GM19043 (cell line): ENCODE measurements at regions not wholly inside any gene's neighbourhood (a gene's known extent, or its start where the extent isn't known, plus 50 kb on each side); places are given as distances from the start of the nearest gene placed in this dataset.

Experiments
- ATAC-seq: cut with Tn5 transposase; IDR thresholded peaks from one replicate; pipeline ENCODE4 v1.9.1; 2021; ENCODE audit warnings: low read depth; ENCODE audit not compliant: unreplicated experiment

DNA sequence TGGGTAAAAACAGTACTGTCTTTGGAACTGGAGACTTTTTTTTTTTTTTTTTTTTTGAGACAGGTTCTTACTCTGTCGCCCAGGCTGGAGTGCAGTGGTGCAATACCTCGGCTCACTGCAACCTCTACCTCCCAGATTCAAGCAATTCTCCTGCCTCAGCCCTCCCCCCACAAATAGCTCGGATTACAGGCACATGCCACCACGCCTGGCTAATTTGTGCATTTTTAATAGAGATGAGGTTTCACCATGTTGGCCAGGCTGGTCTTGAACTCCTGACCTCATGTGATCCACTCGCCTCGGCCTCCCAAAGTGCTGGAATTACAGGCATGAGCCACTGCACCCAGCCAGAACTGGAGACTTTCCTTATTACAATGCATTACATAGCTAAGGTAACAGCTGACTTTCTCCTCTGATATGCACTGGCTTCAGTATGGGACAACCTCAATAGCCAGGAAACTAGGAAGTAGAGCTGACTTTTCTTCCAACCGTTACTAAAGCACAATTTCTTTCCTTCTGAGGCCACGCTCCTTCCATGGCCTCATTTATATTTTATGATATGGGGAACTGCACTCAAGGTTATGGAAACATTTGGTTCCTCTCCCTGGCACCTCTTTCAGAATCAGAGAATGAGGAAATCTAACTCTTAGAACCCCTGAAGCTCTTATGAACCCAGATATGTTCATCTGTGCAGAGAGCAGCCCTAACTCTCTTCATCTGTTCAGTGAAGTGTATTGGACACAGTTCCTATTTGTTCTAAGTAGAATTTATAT lies 53.5 kb upstream of the FAM9B start:
- no peak for ATAC-seq

DNA sequence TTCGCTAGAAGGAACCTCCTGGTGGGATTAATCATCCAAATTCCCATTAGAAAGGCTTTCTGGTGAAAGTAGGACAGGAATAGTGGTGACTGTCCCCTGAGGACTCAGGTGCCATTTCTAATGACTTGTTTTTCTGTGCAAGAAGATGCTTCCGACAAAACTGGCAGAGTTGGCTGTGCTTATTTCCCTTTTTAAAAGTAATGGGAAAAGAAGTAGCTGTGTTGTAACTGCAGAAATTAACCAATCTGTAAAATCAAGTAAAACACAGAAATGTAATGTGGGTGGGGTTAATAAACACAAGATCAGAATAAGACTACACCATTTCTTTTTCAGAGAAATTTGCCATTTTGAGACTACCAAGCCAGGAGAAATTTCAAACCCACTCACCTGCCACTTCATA lies 55.0 kb upstream of the FAM9B start:
- no peak for ATAC-seq

DNA sequence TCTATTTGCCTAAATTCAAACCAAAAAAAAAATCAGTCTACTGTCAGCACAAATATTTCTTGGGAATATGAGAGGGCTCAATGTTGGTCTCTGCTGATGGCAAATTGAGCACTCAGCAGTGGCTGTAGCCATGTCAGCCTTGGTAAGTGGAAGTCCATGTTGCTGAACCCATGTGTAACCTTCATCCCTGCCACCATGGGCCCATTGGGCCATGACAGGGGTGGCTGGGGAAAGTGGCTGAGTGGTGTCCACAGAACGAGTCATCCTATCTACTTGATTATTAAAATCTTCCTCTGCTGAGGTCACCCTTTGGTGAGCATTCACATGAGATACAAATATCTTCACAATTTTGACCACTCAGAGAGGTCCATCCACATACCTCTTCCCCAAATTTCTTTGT lies 56.8 kb upstream of the FAM9B start:
- no peak for ATAC-seq

DNA sequence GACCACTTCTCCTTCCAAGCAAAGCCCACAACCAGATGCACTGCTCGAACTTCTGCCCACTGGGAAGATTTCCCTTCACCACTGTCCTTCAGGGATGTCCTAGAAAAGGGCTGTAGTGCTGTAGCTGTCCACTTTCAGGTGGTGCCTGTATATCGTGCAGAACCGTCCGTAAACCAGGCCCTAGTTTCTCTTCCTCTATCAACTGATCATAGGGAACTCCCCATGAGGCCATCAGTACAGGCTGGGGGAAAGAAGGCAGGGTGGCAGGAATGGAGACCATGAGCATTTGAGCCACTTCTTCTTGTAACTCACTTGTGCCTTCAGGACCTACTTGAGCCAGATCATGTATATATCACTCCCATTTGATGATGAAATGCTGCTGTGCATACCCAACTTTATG lies 57.3 kb upstream of the FAM9B start:
- no peak for ATAC-seq

DNA sequence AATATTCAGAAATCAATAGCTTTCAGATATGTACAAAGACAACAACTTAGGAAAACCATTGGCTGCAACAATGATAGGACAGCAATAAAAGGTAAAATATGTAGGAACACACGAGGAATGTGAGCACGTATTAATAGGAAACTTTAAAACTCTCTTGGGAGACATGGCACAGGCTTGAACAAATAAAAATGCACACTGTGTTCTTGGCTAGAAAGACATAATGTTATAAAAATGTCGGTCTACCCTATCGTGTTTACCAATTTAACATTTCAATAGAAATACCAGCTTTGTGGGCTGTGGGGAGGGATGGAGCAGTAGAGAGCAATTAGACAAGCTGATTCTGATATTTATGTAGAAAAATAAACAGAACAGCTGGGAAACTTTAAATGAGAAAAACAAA lies 69.0 kb upstream of the FAM9B start:
- no peak for ATAC-seq

DNA sequence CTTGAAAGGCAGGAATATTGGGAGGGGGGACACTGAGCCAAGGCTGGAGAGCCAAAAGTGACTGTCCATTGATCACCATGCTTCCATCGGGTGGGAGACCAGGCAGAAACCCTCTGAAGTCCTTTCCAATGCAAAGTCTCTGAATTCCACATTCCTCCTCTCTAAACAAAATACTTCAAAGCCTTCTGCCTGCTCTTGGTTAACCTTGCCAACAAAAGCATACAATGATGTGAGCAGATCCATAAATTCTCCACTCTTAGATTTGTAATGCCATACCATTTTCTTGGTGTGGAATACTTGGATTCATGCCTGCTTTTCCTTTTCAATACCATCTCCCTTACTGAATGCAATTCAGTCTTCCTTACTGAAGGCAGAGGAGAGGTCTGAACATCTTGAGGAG lies 74.1 kb upstream of the FAM9B start:
- no peak for ATAC-seq

DNA sequence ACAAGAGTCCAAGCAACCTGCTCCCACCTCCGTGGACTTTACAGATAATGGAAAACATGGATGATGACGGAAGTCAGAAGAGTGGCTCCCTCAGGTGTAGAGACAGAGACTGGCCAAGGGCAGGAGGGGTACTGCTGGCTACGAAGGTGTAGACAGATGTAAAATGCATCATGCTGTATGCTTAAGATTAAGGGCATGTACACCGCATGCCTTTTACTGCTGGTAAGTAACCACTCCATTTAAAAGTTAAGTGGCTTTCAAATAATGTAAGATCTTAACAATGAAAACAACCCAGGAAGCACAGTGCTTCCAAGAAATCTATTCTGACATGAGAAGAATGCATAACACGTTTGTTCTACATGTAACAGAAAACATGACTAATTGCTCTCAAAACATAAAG lies 76.9 kb upstream of the FAM9B start:
- ATAC-seq, result no peak

DNA sequence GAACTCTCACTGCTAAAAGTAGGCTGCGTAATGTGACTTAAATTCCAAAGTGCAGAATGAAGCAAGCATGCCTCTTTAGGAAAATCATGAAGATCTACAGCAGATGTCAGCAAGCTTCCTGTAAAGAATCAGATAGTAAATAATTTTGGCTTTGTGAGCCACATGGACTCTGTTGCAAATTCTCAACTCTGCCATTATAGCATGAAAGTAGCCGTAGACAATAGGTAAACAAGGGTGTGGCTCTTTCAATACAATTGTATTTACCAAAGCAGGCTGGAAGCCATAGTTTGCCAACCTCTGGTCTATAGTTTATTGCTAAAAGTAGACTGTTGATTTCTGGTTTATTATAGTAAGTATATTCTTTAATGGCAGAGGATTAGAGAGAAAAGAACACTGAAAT lies 80.3 kb upstream of the FAM9B start:
- ATAC-seq, result no peak

DNA sequence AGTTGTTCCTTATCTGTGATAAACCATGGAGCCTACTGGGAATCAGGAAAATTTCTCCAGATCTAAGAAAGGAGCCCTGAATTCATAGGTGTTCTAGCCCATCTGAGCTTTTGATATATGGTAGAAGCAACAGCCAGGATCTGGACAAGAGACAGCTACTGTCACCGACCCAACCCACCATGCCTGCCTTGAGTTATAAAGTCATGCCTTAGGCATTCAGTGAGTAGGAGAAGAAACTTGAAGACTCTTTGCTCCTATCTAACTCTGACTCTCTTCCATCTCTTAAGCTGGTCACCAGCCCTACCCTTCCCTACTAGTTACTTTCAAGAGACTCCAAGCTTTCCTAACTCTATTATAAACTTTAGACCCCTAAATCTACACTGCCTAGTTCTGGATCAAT lies 83.9 kb upstream of the FAM9B start:
- ATAC-seq, result no peak

DNA sequence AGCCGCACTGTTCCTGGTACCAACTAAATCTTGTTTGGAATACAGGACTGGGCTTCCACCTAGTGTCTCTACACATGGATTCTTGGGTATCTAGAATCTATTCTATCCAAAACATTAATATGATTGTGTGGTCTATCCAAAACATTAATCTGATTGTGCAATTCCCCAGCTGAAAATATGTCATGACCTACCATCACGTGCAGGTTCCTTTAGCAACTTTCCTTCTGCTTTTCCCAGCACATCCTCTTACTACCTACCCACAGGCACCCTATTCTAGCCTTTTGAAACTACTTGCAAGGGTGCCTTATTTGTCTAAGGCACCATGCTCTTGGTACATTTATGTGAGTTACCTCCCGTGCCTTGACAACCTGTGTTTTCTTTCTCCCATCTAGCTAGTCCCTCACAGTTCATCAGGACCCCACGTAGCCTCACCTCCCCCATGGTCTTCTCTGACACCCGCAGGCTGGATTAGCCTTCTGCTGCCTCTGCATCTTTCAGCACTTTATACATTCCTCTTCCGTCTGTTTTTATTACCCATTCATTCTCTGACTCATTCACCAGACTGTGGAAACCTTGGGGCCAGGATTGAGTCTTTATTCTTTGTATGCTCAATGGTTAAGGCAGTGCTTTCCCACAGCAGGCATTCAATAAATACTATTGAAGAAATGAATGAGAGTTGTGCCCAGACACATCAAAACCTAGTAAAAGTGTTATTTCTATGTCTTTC lies 88.8 kb upstream of the FAM9B start:
- no peak for ATAC-seq

DNA sequence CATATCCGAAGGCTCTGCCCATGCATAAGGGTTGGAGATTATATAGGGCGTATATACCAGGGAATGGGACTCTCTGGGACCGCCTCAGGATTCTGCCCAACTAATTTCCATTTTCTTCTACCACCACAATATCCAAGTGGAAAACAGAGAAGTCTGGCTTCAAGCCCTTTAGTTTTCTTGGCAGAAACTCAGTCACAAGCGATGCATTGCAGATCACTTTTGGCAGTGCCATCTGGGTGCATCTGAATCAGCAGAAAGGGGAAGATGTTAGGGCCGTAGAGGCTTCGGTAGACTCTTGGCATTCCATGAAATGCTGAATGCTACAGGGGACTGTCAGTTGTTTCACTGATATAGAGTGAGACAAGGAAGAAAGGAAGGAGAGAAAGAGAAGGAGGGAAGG lies 94.1 kb upstream of the FAM9B start:
- no peak for ATAC-seq

DNA sequence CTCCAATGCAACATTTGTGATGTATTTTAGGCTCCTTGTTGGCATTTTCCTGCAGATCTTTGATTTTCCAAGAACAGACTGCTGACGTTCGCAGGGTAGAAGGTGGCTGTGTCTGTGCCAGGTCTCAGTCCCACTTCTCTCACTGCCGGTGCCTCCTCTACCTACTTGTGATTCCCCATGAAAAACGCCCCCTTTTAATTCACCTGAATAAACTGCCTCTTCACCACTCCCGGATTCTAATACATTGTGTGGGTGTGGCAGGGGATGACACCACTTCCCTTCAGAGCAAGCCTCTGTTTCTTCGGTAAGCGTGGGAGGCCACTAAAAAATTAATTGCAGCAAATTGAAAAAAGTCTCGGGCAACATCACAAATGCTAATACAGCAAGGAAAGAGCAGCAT lies 96.1 kb upstream of the FAM9B start:
- no peak for ATAC-seq

DNA sequence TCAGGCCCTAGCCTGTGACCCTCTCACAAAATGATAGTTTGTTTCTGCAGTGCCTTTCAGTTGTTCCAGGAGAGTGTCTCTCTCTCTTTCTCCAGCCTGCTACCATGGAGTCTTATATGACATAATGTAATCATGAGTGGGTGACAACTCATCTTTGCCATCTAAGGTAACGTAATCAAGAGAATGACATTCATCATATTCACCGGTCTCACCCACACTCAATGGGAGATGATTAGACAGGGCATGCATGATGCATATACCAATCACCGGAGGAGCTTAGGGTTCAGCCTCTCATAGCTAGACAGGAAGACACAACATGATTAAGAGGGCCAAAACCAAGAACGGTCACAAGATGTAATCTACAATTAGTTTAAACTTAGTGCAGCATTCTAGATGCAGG lies 97.1 kb upstream of the FAM9B start:
- no peak for ATAC-seq

DNA sequence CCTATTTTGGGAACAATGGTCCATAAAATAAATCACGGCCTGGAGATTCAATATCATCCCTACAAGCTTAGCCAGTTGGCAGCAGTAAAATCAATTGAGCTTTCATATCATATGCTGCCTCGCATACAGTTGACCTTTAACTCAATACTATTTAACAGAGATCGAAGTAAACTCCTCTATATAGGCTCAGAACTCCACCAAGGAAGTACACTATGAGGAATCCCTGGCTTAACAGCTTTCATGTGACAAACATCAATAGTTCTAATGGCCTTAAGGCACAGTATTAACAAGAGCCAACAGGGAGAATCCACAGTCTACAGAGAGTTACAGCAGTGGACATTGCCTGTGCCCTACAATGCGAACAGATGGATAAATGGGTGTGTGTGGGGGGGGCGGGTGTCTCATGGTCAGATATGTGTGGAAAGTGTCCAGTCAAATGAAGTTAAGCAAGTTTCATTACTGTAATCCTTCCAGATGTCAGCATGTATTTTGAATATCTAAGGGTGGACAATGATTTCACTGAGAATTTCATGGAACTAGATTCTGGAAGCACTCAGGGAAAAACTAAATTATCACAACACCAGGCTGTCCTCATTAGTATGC lies 98.2 kb upstream of the FAM9B start:
- ATAC-seq, result no peak

DNA sequence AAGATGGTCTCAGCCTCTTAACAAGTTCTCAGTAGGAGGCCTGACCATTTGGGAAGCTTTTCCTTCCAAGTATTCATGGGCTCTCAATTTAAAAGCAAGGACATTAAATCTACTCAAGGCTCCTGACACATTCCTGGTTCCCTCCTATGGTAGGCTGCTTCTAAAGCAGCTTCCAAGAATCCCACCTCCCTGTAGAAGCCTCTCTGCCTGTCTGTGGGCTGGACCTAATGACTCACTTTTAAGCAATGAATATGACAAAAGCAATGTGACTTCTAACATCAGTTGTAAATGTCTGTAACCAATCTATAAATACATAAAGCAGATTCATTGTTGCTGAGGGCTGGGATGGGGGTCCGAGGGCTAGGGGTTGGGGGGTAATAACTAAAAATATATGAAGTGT lies 99.5 kb upstream of the FAM9B start:
- ATAC-seq, result no peak

DNA sequence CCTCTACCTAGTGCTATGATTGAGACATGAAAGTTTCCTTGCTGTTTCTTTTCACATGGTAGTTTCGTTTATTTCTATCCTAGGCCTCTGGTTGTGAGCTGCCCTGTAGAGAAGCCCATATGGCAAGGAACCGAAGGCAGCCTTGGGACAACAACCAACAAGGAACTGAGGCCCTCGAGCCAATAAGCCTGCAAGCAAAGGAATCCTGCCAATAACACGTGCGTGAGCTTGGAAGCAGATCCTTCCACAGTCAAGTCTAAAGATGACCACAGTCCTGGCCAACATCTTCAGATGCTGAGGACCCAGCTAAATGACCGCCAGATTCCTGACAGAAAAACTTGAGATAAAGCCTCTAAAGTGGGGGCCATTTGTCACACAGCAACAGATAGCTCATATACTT lies 100.4 kb upstream of the FAM9B start:
- ATAC-seq, result no peak

DNA sequence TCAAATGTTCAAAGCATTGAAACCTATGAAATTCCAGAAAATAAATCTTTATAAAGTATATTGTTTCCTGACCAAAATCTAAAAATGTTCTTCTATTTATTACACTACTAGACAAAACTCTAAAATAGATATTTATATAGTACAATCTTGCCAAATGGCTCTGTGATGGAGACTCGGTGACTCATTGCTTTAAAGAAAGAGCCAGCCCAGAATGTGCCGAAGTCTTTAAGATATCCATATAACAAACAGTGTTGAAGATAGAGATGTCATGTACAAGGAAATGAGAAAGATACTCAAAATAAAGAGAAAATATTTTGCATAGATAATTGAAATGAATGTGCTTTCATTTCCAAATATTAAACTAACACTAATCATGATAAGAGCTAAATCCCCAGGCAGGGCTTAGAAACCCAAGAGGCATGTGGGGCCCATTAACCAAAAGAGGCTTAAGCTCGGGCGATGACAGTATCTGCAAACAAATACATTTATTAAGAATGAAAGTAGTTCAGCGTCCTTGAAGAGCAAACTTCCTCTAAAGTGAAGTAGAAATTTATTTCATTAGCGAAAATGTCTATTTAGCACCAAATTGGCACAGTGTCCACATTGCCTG lies 102.1 kb upstream of the FAM9B start:
- ATAC-seq, result no peak

DNA sequence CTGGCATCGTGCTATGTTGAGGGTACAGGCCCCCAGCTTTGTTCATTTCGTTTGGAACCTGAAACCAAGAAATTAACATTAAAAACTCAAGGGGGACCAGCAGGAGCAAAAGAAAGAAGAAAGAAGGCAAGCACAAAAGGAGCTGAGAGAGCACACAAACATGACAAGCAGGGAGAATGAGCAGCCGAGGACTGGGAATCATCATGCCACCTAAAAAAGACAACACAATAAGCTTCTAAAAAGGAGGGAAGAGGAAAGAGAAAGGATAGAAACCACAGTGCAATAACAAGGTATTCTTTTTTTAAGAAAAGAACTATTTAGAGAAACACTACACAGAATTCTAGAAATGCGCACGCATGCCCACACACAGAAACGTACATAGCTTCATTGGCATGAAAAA lies 103.2 kb upstream of the FAM9B start:
- no peak for ATAC-seq

DNA sequence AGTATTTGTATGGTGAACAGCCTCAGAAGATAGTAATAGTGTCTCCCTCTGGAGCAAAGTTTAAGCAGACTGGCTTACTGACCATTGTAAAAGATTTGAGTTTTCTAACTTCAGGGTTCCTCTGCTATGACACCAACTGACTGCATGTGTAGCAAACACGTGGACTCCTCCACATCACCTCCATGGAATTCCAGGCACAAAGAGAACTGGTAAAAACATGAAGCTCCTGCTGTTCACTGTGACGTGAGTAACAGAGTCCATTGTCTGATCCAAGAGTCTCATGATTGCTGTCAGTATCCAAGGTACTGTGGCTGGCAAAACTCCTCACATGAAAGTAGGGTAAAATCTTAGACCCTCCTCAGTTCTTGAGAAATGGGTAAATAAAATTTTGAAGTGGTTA lies 107.6 kb upstream of the FAM9B start:
- no peak for ATAC-seq

DNA sequence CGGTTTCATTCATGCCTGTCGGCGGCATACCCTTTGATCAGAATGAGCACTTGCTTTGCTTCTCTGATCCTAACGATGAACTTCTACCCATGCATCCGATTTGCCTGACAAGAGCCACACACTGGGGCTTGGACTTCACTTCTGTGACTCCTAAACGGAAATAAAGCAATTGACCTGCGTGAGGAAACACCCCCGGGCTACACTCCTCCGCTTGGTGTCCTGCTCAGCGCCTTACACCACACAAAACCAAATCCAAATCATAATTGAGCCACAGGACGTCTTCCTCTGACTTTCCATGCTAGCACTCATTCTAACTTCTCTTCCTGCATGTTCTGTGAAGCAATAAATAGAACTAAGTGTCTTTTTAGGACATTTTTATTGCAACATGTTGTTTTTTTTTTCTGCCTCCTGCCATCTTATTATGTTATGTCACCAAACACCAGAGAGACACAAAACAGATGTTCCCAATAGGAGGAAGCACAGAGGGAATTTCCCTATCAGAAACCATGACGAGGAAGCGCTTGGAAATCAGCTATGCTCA lies 110.8 kb upstream of the FAM9B start:
- ATAC-seq, result no peak

DNA sequence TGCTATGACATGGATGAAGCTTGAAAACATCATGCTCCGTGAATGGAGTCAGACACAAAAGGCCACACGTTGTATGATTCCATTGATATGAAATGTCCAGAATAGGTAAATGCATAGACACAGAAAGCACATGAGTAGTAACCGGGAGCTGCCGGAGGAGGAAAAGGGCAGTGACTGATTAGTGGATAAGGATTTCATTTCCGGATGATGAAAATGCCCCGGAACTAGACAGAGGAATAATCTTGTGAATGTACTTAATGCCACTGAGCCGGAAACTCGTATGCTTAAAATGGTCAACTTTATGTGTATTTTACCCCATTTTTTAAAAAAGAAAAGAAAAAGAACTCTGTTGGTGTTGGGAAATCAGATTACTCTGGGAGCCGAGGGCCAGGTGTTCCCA lies 112.7 kb upstream of the FAM9B start:
- ATAC-seq, result no peak
